ENCODE measurements at regions not wholly inside any gene's neighbourhood (a gene's known extent, or its start where the extent isn't known, plus 50 kb on each side); places are given as distances from the start of the nearest gene placed in this dataset.
A peak's percentile ranks its signal among the peaks of the same experiment; 100 is the strongest.

- H3K4me3 ChIP-seq: peak overlapping the region; percentile 58
- no peaks in the 10 kb centered on the region for H3K9me3 ChIP-seq
- H3K27me3 ChIP-seq: no peaks in the 10 kb centered on the region
- TF ChIP-seq CTCF (IDR thresholded peaks at IDR 0.05) (no peak), POLR2AphosphoS5 (IDR thresholded peaks at IDR 0.05) (peak in 1 of 3 donors; percentile 25), POLR2A (IDR thresholded peaks at IDR 0.05) (no peak), EP300 (IDR thresholded peaks at IDR 0.05) (no peak)
- H3K27ac ChIP-seq: peak overlapping the region; percentile 18
- 0% methylated on average over 19 of the region's 57 CpGs for WGBS
- peak; percentile 82 to 88 for DNase-seq (ENCODE audit: low spot score in 2 of 2)
- no peaks in the 10 kb centered on the region for H3K36me3 ChIP-seq
- no peaks in the 10 kb centered on the region for H3K4me1 ChIP-seq
These were observed 53.7 kb upstream of the KDM4C start for GRCh38 chr9:6703898-6704639.

GRCh38 chr9:6702707-6703106 lies 55.1 kb upstream of the KDM4C start:
- H3K36me3 ChIP-seq: no peaks in the 10 kb centered on the region
- WGBS: 87% methylated on average over 7 of the region's 7 CpGs
- H3K4me3 ChIP-seq: no peak overlapping the region
- H3K9me3 ChIP-seq: no peaks in the 10 kb centered on the region
- H3K27ac ChIP-seq: no peak overlapping the region
- H3K27me3 ChIP-seq: no peaks in the 10 kb centered on the region
- no peak for DNase-seq (ENCODE audit: low spot score in 2 of 2)
- no peaks in the 10 kb centered on the region for H3K4me1 ChIP-seq
- TF ChIP-seq CTCF (IDR thresholded peaks at IDR 0.05): no peak
- no peak for TF ChIP-seq POLR2AphosphoS5 (IDR thresholded peaks at IDR 0.05)
- TF ChIP-seq POLR2A (IDR thresholded peaks at IDR 0.05): no peak
- no peak for TF ChIP-seq EP300 (IDR thresholded peaks at IDR 0.05)

GRCh38 chr9:6696178-6696577 lies 50.6 kb upstream of the GLDC start:
- no peak overlapping the region for H3K27ac ChIP-seq
- 98% methylated on average over 9 of the region's 9 CpGs for WGBS
- no peak overlapping the region for H3K4me3 ChIP-seq
- H3K27me3 ChIP-seq: no peaks in the 10 kb centered on the region
- H3K4me1 ChIP-seq: no peaks in the 10 kb centered on the region
- H3K36me3 ChIP-seq: no peaks in the 10 kb centered on the region
- DNase-seq (ENCODE audit: low spot score in 2 of 2): no peak
- no peaks in the 10 kb centered on the region for H3K9me3 ChIP-seq
- TF ChIP-seq POLR2A (IDR thresholded peaks at IDR 0.05): no peak
- no peak for TF ChIP-seq POLR2AphosphoS5 (IDR thresholded peaks at IDR 0.05)
- TF ChIP-seq EP300 (IDR thresholded peaks at IDR 0.05): no peak
- TF ChIP-seq CTCF (IDR thresholded peaks at IDR 0.05): no peak

- no peak overlapping the region for H3K4me3 ChIP-seq
- no peaks in the 10 kb centered on the region for H3K4me1 ChIP-seq
- no peaks in the 10 kb centered on the region for H3K9me3 ChIP-seq
- H3K27ac ChIP-seq: no peak overlapping the region
- DNase-seq (ENCODE audit: low spot score in 2 of 2): no peak
- TF ChIP-seq POLR2AphosphoS5 (IDR thresholded peaks at IDR 0.05) (no peak), EP300 (IDR thresholded peaks at IDR 0.05) (no peak), POLR2A (IDR thresholded peaks at IDR 0.05) (no peak), CTCF (IDR thresholded peaks at IDR 0.05) (no peak)
- no peaks in the 10 kb centered on the region for H3K36me3 ChIP-seq
- H3K27me3 ChIP-seq: no peaks in the 10 kb centered on the region
- WGBS: 82% methylated on average over 7 of the region's 7 CpGs
These were observed 49.7 kb upstream of the GLDC start for GRCh38 chr9:6695121-6695814.
